Esophagus squamous epithelium (tissue), 4 donors: ENCODE measurements at regions not wholly inside any gene's neighbourhood (a gene's known extent, or its start where the extent isn't known, plus 50 kb on each side); places are given as distances from the start of the nearest gene placed in this dataset.

Experiments
- POLR2A ChIP-seq, 4 donors: fragments of 450-650 bp; IDR thresholded peaks; one replicate each; pipeline ENCODE4 v1.6.1; 2017; ENCODE audit warnings: antibody characterized with exemption in 4 of 4, mild to moderate bottlenecking in 4 of 4, moderate library complexity in 3 of 4
- TF ChIP-seq, protein P1 (sequence below), 6 experiments: fragments of 450-650 bp in 4 of 6; fragments of 200-600 bp in 2 of 6; sonication (generic) in 2 of 6; IDR thresholded peaks; one replicate each; pipeline ENCODE4 v1.5.1; 2016 to 2019; ENCODE audit warnings: antibody characterized with exemption in 6 of 6, mild to moderate bottlenecking in 4 of 6, moderate library complexity in 4 of 6

DNA sequence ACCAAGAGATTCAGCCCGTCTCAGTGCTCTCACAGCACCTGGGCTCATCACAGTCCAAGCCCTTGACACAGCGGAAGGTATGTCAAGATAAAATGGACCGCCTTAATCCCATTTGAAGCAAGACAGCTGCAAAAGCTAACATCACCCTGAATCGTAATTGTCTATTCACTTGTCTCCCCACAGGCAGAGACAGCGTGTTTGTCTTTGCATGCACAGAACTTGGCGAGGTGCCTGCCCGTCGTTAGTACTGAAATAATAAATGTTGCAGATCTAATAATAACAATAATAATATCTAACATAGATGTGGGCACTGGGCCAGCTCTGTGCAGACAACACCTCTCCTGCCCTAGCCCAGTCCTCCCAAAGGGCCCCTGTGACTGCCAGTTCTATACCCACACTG is 271.7 kb downstream of the NPHP4 start:
- TF ChIP-seq, protein P1, sequence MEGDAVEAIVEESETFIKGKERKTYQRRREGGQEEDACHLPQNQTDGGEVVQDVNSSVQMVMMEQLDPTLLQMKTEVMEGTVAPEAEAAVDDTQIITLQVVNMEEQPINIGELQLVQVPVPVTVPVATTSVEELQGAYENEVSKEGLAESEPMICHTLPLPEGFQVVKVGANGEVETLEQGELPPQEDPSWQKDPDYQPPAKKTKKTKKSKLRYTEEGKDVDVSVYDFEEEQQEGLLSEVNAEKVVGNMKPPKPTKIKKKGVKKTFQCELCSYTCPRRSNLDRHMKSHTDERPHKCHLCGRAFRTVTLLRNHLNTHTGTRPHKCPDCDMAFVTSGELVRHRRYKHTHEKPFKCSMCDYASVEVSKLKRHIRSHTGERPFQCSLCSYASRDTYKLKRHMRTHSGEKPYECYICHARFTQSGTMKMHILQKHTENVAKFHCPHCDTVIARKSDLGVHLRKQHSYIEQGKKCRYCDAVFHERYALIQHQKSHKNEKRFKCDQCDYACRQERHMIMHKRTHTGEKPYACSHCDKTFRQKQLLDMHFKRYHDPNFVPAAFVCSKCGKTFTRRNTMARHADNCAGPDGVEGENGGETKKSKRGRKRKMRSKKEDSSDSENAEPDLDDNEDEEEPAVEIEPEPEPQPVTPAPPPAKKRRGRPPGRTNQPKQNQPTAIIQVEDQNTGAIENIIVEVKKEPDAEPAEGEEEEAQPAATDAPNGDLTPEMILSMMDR (IDR thresholded peaks at IDR 0.05): no peak
- no peak for TF ChIP-seq POLR2A (IDR thresholded peaks at IDR 0.05)
